Mucosa of descending colon (tissue), 3 donors: ENCODE measurements at regions not wholly inside any gene's neighbourhood (a gene's known extent, or its start where the extent isn't known, plus 50 kb on each side); places are given as distances from the start of the nearest gene placed in this dataset.

ENCODE experiments used
- ATAC-seq: fragments of 200-7000 bp; cut with Tn5 transposase; one replicate; pipeline ENCODE4 v1.9.1; 2020; ENCODE audit warnings: mild to moderate bottlenecking, moderate library complexity
- DNase-seq, 3 donors: peaks; one replicate each; pipeline ENCODE4 v3.0.0-alpha.2; 2020
- H3K36me3 ChIP-seq: fragments of 200-600 bp; one replicate; pipeline ENCODE4 v1.8.0; 2021; ENCODE audit warnings: low read depth, mild to moderate bottlenecking
- H3K4me1 ChIP-seq: fragments of 200-600 bp; one replicate; pipeline ENCODE4 v1.8.0; 2021; ENCODE audit warnings: low read depth, mild to moderate bottlenecking
- H3K4me3 ChIP-seq: fragments of 200-600 bp; one replicate; pipeline ENCODE4 v1.8.0; 2021; ENCODE audit warnings: mild to moderate bottlenecking
- H3K9me3 ChIP-seq: fragments of 200-600 bp; one replicate; pipeline ENCODE4 v1.8.0; 2021; ENCODE audit warnings: mild to moderate bottlenecking
- intact Hi-C, 2 donors: fragments of 100-400 bp; cut with DNase I in 1 of 2; cut with micrococcal nuclease in 1 of 2; formaldehyde crosslinking; loops; one replicate each; pipeline versions ENCODE4 v1.11.0 to v1.11.1; 2022; cut with DNase I, micrococcal nuclease
- TF ChIP-seq, protein P1 (sequence below): fragments of 200-600 bp; IDR thresholded peaks from one replicate; pipeline ENCODE4 v1.8.0; 2022; ENCODE audit warnings: antibody characterized with exemption, mild to moderate bottlenecking
- donor health status: DM: no; HTN: no; CAD: no; lungs with moderate emphysema.
- donor health status: DM: no; HTN: no; CAD: no.
- donor health status: DM: no; HTN: yes; CAD: no.

- Histone ChIP-seq H3K36me3 (no peaks in the 10 kb centered on the region), H3K9me3 (no peaks in the 10 kb centered on the region), H3K4me3 (no peak overlapping the region), H3K4me1 (no peaks in the 10 kb centered on the region)
- ATAC-seq: no peak
- TF ChIP-seq, protein P1, sequence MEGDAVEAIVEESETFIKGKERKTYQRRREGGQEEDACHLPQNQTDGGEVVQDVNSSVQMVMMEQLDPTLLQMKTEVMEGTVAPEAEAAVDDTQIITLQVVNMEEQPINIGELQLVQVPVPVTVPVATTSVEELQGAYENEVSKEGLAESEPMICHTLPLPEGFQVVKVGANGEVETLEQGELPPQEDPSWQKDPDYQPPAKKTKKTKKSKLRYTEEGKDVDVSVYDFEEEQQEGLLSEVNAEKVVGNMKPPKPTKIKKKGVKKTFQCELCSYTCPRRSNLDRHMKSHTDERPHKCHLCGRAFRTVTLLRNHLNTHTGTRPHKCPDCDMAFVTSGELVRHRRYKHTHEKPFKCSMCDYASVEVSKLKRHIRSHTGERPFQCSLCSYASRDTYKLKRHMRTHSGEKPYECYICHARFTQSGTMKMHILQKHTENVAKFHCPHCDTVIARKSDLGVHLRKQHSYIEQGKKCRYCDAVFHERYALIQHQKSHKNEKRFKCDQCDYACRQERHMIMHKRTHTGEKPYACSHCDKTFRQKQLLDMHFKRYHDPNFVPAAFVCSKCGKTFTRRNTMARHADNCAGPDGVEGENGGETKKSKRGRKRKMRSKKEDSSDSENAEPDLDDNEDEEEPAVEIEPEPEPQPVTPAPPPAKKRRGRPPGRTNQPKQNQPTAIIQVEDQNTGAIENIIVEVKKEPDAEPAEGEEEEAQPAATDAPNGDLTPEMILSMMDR: no peak
- no peak for DNase-seq
- intact Hi-C loops: no loop called here
Observed at GRCh38 chr3:99549220-99549619, 89.2 kb upstream of the COL8A1 start.

DNA sequence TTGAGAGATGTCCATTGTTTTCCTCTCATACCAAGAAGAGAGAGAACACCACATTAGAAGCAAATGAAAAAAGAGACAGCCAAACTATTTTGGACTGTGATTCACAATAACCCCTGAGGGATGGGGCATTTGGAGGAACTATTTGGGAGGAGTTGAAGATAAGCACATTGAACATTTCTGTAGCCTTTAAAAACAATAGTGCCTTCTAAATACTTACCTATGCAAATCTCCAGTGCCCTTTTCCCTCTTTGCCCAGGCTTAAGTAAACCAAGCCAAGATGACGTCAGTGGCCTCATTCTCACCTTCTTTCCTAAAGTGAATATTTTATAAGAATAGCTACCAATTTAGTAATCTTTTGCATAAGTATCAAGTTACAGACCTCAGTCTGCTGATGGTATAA lies 89.7 kb upstream of the COL8A1 start:
- H3K4me3 ChIP-seq: no peak overlapping the region
- H3K36me3 ChIP-seq: no peaks in the 10 kb centered on the region
- intact Hi-C loops: no loop called here
- no peak for ATAC-seq
- no peaks in the 10 kb centered on the region for H3K4me1 ChIP-seq
- DNase-seq: no peak
- TF ChIP-seq, protein P1: no peak
- no peaks in the 10 kb centered on the region for H3K9me3 ChIP-seq

DNA sequence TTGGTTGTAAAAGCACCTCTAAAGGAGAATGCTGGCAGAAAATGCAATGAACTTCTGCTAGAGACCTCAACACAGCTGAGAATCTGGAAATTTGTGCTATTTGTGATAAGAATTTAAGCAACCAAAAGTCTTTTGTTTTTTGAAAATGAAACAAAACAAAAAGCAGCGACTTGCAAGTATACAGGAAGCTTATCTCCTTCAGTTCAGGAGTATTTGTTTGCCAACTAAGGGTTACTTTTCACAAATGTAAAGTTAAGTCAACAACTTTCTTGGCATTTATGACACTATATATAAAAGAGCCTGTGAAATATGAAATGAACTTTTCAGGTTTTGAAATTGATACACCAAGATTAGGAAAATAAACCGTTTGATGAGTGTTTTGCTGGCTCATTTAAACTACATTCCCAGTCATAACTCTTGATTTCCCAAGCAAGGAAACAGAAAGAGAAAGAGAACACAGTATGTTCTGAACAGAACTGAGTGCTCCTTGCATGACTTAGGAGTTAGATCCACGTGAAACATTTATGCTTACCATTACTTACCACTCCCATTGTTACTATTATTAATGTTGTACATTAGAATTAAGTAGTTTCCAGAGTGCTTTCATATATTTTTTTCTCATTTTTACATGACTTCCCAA lies 92.3 kb upstream of the COL8A1 start:
- no peak overlapping the region for H3K4me3 ChIP-seq
- H3K36me3 ChIP-seq: no peaks in the 10 kb centered on the region
- no peaks in the 10 kb centered on the region for H3K4me1 ChIP-seq
- no peaks in the 10 kb centered on the region for H3K9me3 ChIP-seq
- TF ChIP-seq, protein P1: no peak
- ATAC-seq (peak; percentile 76), DNase-seq (no peak)
- intact Hi-C loops: no loop called here

DNA sequence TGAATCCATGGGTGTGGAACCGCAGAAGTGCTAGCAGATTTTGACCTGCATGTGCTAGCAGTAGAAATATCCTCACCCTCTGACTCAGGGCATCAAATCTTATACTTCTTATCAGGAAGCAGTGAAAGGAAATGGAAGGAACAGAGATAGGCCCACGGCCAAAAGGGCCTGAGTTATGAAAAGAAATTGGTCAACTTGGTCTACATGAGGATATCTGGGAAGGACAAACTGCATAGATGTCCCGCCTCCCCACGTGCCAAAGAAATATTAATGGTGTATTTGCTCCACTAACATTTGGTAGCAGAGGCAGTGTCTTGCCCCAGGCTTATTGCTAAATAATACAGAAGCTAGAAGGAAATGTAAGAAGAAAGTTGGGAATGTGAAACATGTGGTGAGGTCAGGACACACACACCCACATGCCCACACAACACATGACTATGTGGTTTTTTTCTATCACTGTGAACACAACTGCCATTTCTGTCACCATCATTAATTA lies 93.6 kb upstream of the COL8A1 start:
- Histone ChIP-seq H3K9me3 (no peaks in the 10 kb centered on the region), H3K4me3 (no peak overlapping the region), H3K4me1 (no peaks in the 10 kb centered on the region), H3K36me3 (no peaks in the 10 kb centered on the region)
- intact Hi-C loops: no loop called here
- peak; percentile 75 for ATAC-seq
- TF ChIP-seq, protein P1: no peak
- peak in 1 of 3 donors; percentile 47 for DNase-seq

DNA sequence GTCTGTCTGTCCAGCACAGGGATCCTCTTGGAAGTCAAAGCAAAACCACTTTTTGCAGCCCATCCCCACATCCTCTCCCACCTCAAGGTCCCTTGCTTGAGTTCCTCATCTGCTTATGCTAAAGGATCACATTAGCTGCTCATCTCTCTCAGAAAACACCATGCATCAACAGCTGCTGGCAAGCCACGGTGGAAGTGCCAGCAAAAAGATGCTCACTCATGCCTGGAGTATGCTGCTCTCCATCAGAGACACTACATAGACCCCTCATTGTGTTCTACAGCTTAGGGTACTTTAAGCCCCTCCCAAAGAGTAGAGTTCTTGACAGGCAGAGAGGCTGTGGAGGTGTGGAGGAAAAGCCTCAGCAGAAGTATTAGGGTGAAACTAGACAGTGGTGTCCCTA lies 94.6 kb upstream of the COL8A1 start:
- DNase-seq: no peak
- intact Hi-C loops: no loop called here
- H3K4me1 ChIP-seq: no peaks in the 10 kb centered on the region

More for the DNA sequence above, 94.6 kb upstream of the COL8A1 start:
- Histone ChIP-seq H3K36me3 (no peaks in the 10 kb centered on the region), H3K4me3 (no peak overlapping the region), H3K9me3 (no peaks in the 10 kb centered on the region)
- ATAC-seq: no peak
- TF ChIP-seq, protein P1: no peak
